OCI-LY7 (cell line): ENCODE measurements at regions not wholly inside any gene's neighbourhood (a gene's known extent, or its start where the extent isn't known, plus 50 kb on each side); places are given as distances from the start of the nearest gene placed in this dataset.

ENCODE experiments used
- BruUV-seq: library from RNA; stranded (reverse); fragments of 400-500 nt; replicated peaks from 2 replicates; lab custom pipeline; 2021; lab: Mats Ljungman, UMichigan
- CTCF ChIA-PET: fragments of 300-600 bp; sonication (Branson Sonifier 250); formaldehyde crosslinking; loops from one replicate; lab custom pipeline; 2022; ENCODE audit warnings: antibody characterized with exemption; ENCODE audit not compliant: unreplicated experiment; lab: Charles Lee
- POLR2A ChIA-PET: fragments of 300-600 bp; sonication (Branson Sonifier 250); formaldehyde crosslinking; loops from one replicate; lab custom pipeline; 2022; ENCODE audit warnings: antibody characterized with exemption; lab: Charles Lee
- DNase-seq: peaks from one replicate; pipeline ENCODE4 v3.0.0-alpha.2; 2015; ENCODE audit warnings: low spot score
- H2AFZ ChIP-seq: fragments of 200-600 bp; sonication (generic), shearing (Covaris generic); 2 replicates; pipeline ENCODE4 v1.6.1; 2014; ENCODE audit warnings: mild to moderate bottlenecking, antibody characterized with exemption, low read length, moderate library complexity
- H3K27ac ChIP-seq: fragments of 200-600 bp; sonication (generic); 2 replicates; pipeline ENCODE4 v1.5.1; 2014; ENCODE audit warnings: mixed run types, low read depth, mild to moderate bottlenecking, moderate library complexity, low read length, inconsistent platforms; ENCODE audit not compliant: poor library complexity, severe bottlenecking
- H3K36me3 ChIP-seq: fragments of 200-600 bp; sonication (generic); 2 replicates; pipeline ENCODE4 v1.6.1; 2014; ENCODE audit warnings: mild to moderate bottlenecking, antibody characterized with exemption, low read length, moderate library complexity, mixed read lengths; ENCODE audit not compliant: insufficient read depth
- H3K4me1 ChIP-seq: fragments of 200-600 bp; sonication (generic); 2 replicates; pipeline ENCODE4 v1.5.1; 2014; ENCODE audit warnings: mild to moderate bottlenecking, low read length; ENCODE audit not compliant: insufficient read depth, poor library complexity, severe bottlenecking
- H3K4me2 ChIP-seq: fragments of 200-600 bp; sonication (generic); 2 replicates; pipeline ENCODE4 v1.6.1; 2014; ENCODE audit warnings: mild to moderate bottlenecking, low read length
- H3K4me3 ChIP-seq: fragments of 200-600 bp; sonication (generic); 2 replicates; pipeline ENCODE4 v1.5.1; 2014; ENCODE audit warnings: mild to moderate bottlenecking, low read depth, low read length; ENCODE audit not compliant: poor library complexity, severe bottlenecking
- H3K79me2 ChIP-seq: fragments of 200-600 bp; sonication (generic); 2 replicates; pipeline ENCODE4 v1.6.1; 2016; ENCODE audit warnings: low read depth, mild to moderate bottlenecking, low read length, moderate library complexity, mixed read lengths; ENCODE audit not compliant: insufficient read depth
- H3K9me2 ChIP-seq: fragments of 200-600 bp; sonication (generic); 2 replicates; pipeline ENCODE4 v1.6.1; 2016; ENCODE audit warnings: mild to moderate bottlenecking, low read length, mixed read lengths; ENCODE audit not compliant: insufficient read depth
- H3K9me3 ChIP-seq: fragments of 200-600 bp; sonication (generic); 2 replicates; pipeline ENCODE4 v1.6.1; 2014; ENCODE audit warnings: mild to moderate bottlenecking, mixed run types, low read length, mixed read lengths
- H4K20me1 ChIP-seq: fragments of 200-600 bp; sonication (generic); 2 replicates; pipeline ENCODE4 v1.6.1; 2014; ENCODE audit warnings: mild to moderate bottlenecking, antibody characterized with exemption, low read length, moderate library complexity, mixed read lengths; ENCODE audit not compliant: insufficient read depth
- CTCF ChIP-seq: fragments of 200-600 bp; sonication (generic); conservative IDR thresholded peaks from 2 replicates; pipeline ENCODE4 v1.5.1; 2014; ENCODE audit warnings: mild to moderate bottlenecking, antibody characterized with exemption, low read length, moderate library complexity, mixed read lengths
- EZH2phosphoT487 ChIP-seq: fragments of 200-600 bp; sonication (generic); IDR thresholded peaks from 2 replicates; pipeline ENCODE4 v1.6.1; 2018; ENCODE audit warnings: low read depth, borderline replicate concordance, mild to moderate bottlenecking, mixed run types, antibody characterized with exemption, low read length, moderate library complexity, mixed read lengths
- intact Hi-C: fragments of 100-400 bp; cut with micrococcal nuclease; formaldehyde crosslinking; loops from one replicate; pipeline ENCODE4 v1.10.0; 2022; ENCODE audit not compliant: unreplicated experiment

- no peak for TF ChIP-seq CTCF
- no peak for TF ChIP-seq EZH2phosphoT487
- 0 out of 2 replicates have a peak, but pooled peaks cover 4% of the 10 kb centered on the region for H3K9me3 ChIP-seq
- intact Hi-C loops, result no loop called here
- no peaks in the 10 kb centered on the region for H3K79me2 ChIP-seq
- no peaks in the 10 kb centered on the region for H4K20me1 ChIP-seq
- H3K4me3 ChIP-seq, result no peak overlapping the region
- no peak overlapping the region for H3K27ac ChIP-seq
- no TSS peak for BruUV-seq
- no peaks in the 10 kb centered on the region for H3K9me2 ChIP-seq
- no peak overlapping the region for H2AFZ ChIP-seq
- POLR2A ChIA-PET, result no interaction called here
- CTCF ChIA-PET, result no interaction called here
- H3K36me3 ChIP-seq, result no peaks in the 10 kb centered on the region
- H3K4me2 ChIP-seq, result no peak overlapping the region
- H3K4me1 ChIP-seq, result no peaks in the 10 kb centered on the region
- no peak for DNase-seq
These were observed 830.0 kb upstream of the NOVA1 start for GRCh38 chr14:27427796-27428195.

GRCh38 chr14:27435923-27436670, 838.3 kb upstream of the NOVA1 start:
- no peak for TF ChIP-seq EZH2phosphoT487
- TF ChIP-seq CTCF, result no peak
- no peak overlapping the region for H2AFZ ChIP-seq
- H3K4me2 ChIP-seq, result no peak overlapping the region
- no peaks in the 10 kb centered on the region for H4K20me1 ChIP-seq
- no TSS peak for BruUV-seq
- no peaks in the 10 kb centered on the region for H3K9me2 ChIP-seq
- peaks cover 12% of the 10 kb centered on the region; the same call in 1 of the 2 replicates for H3K9me3 ChIP-seq
- H3K4me3 ChIP-seq, result no peak overlapping the region
- DNase-seq, result no peak
- POLR2A ChIA-PET, result no interaction called here
- H3K27ac ChIP-seq, result no peak overlapping the region
- no peaks in the 10 kb centered on the region for H3K36me3 ChIP-seq
- CTCF ChIA-PET, result no interaction called here
- no peaks in the 10 kb centered on the region for H3K4me1 ChIP-seq
- intact Hi-C loops, result no loop called here
- H3K79me2 ChIP-seq, result no peaks in the 10 kb centered on the region

- intact Hi-C loops, result no loop called here
- Histone ChIP-seq H3K4me1 (no peaks in the 10 kb centered on the region), H3K4me2 (no peak overlapping the region), H3K9me2 (no peaks in the 10 kb centered on the region), H2AFZ (no peak overlapping the region), H4K20me1 (no peaks in the 10 kb centered on the region), H3K36me3 (no peaks in the 10 kb centered on the region), H3K79me2 (no peaks in the 10 kb centered on the region), H3K27ac (no peak overlapping the region), H3K9me3 (peaks cover 16% of the 10 kb centered on the region; the same call in 1 of the 2 replicates), H3K4me3 (no peak overlapping the region)
- no peak for DNase-seq
- no TSS peak for BruUV-seq
- no peak for TF ChIP-seq CTCF
- TF ChIP-seq EZH2phosphoT487, result no peak
- ChIA-PET CTCF (no interaction called here), POLR2A (no interaction called here)
These were observed 886.8 kb upstream of the NOVA1 start for GRCh38 chr14:27484633-27485032.
